ENCODE measurements at regions not wholly inside any gene's neighbourhood (a gene's known extent, or its start where the extent isn't known, plus 50 kb on each side); places are given as distances from the start of the nearest gene placed in this dataset.

DNA sequence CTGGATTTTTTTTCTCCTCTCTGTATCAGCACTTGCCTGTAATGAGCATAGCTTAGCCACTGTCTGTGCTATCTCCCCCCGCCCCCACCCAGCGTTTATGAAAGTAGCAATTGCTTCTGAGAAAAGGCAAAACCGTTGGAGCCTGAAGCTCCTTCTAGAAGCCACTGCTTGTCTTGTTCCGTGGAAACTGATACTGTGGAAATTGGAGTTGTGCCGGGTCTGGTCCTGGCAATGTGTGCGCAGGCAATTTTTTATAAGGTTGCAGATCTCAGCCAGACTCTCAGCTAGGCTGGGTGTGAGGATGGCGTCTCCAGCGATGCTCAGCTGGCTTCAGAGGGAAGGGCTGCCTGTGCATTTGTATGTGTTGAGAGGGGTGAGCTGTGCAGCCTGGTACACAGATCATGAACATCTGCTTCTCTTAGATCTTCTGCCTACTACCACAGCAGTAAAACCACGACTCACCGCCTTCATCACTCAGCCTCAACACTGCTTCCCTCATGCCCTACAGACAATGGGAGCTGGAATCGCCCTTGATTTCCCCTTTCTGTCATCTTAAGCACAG, 72.4 kb upstream of the GTSF1L start:
- H2BK120ac ChIP-seq (ENCODE audit: low read depth, low read length, poor library complexity, severe bottlenecking), result no peak overlapping the region
- H3K4me1 ChIP-seq (ENCODE audit: insufficient read depth, low read length), result no peaks in the 10 kb centered on the region
- no peak overlapping the region for H2AK5ac ChIP-seq (ENCODE audit: insufficient read length, low read length)
- H3K27me3 ChIP-seq (ENCODE audit: insufficient read depth, low read length), result no peaks in the 10 kb centered on the region
- Mint-ChIP-seq H3K27me3 (ENCODE audit: low read depth) (peaks cover 3% of the 10 kb centered on the region), H3K4me1 (no peaks in the 10 kb centered on the region), H3K4me3 (no peak overlapping the region), H3K27ac (no peak overlapping the region), H3K9me3 (peaks cover 11 to 19% of the 10 kb centered on the region in 2 experiments), H3K36me3 (ENCODE audit: insufficient read depth in 1 of 3, low read depth in 3 of 3) (peaks cover 0 to 2% (median 0%) of the 10 kb centered on the region in 3 experiments; a peak in 2 of 7 replicates)
- H3K79me2 ChIP-seq (ENCODE audit: insufficient read depth, low read length), result no peaks in the 10 kb centered on the region
- no CpG with 5 or more reads among the region's 11 CpGs for WGBS (ENCODE audit: extremely low coverage, insufficient read length, low lambda C conversion rate)
- no peak overlapping the region for H2BK12ac ChIP-seq (ENCODE audit: insufficient read length, low read depth, low read length)
- H3K4ac ChIP-seq (ENCODE audit: low read depth, low read length), result no peak overlapping the region
- no peak for TF ChIP-seq CTCF (conservative IDR thresholded peaks at IDR 0.05)
- no peak overlapping the region for H2BK20ac ChIP-seq (ENCODE audit: low read depth, low read length, poor library complexity, severe bottlenecking)
- H3K23ac ChIP-seq (ENCODE audit: insufficient read length, low read depth, low read length), result no peak overlapping the region
- no peak overlapping the region for H3K4me2 ChIP-seq (ENCODE audit: insufficient read depth, insufficient read length, low read length)
- no peak overlapping the region for H3K9ac ChIP-seq (ENCODE audit: extremely low read depth, insufficient read length, low read length)
- no peak overlapping the region for H4K91ac ChIP-seq (ENCODE audit: insufficient read length, low read depth, low read length)
- no peak overlapping the region for H4K8ac ChIP-seq (replicated peaks; ENCODE audit: insufficient read length, low read depth, low read length)
- H4K5ac ChIP-seq (ENCODE audit: insufficient read length, low read depth, low read length), result no peak overlapping the region
- no peak overlapping the region for H2BK5ac ChIP-seq (ENCODE audit: insufficient read length, low read length)
- H3K14ac ChIP-seq (ENCODE audit: insufficient read depth, low read length), result no peak overlapping the region
- no peak overlapping the region for H3K27ac ChIP-seq (ENCODE audit: insufficient read length, low read depth, low read length)
- DNase-seq, result no peak
- no peak overlapping the region for H3K18ac ChIP-seq (ENCODE audit: insufficient read length, low read depth, low read length)
- no peak overlapping the region for H3T11ph ChIP-seq (ENCODE audit: low read length)
- no peaks in the 10 kb centered on the region for H3K9me3 ChIP-seq (ENCODE audit: control insufficient read depth, low read depth, low read length)
- no peaks in the 10 kb centered on the region for H3K79me1 ChIP-seq (ENCODE audit: insufficient read depth, low read depth, low read length, poor library complexity, severe bottlenecking)
- no peaks in the 10 kb centered on the region for H3K23me2 ChIP-seq (ENCODE audit: insufficient read length, low read depth, low read length, poor library complexity, severe bottlenecking)
- no peak overlapping the region for H3K56ac ChIP-seq (ENCODE audit: insufficient read length, low read depth, low read length)
- H4K20me1 ChIP-seq (ENCODE audit: control insufficient read depth, insufficient read depth, insufficient read length), result no peaks in the 10 kb centered on the region
- no peak overlapping the region for H2BK15ac ChIP-seq (ENCODE audit: low read depth, low read length)
- H2AFZ ChIP-seq (ENCODE audit: low read length), result no peak overlapping the region
